H1 (cell line): ENCODE measurements at regions not wholly inside any gene's neighbourhood (a gene's known extent, or its start where the extent isn't known, plus 50 kb on each side); places are given as distances from the start of the nearest gene placed in this dataset.
"Not testable (repeated sequence)": the region's sequence is repeated elsewhere in the genome, so short reads cannot be mapped to it uniquely, and the experiment has no call there.

Experiments used
- CTCF ChIA-PET: fragments of 300-600 bp; sonication (Branson Sonifier 250); formaldehyde crosslinking; loops from one replicate; lab custom pipeline; 2021; ENCODE audit not compliant: partially characterized antibody; lab: Charles Lee
- POLR2A ChIA-PET: fragments of 300-600 bp; sonication (Branson Sonifier 250); formaldehyde crosslinking; loops from one replicate; lab custom pipeline; 2021; ENCODE audit warnings: inconsistent platforms; ENCODE audit not compliant: partially characterized antibody; lab: Charles Lee
- DNase-seq, 2 experiments: peaks; one replicate each; pipeline versions ENCODE4 v3.0.0 to v3.0.0-alpha.2; 2010 to 2022; ENCODE audit warnings: low spot score in 2 of 2, low read depth in 1 of 2, mixed read lengths in 1 of 2
- FAIRE-seq: peaks from 2 replicates; lab custom pipeline; 2011; peaks lifted over from hg19 to GRCh38; lab: Jason Lieb, UNC
- H2AFZ ChIP-seq: 2 replicates; pipeline ENCODE4 v1.8.1; 2012; ENCODE audit warnings: low read length, inconsistent platforms
- H2AK5ac ChIP-seq: 2 replicates; pipeline ENCODE4 v1.6.1; 2013; ENCODE audit warnings: low read depth, low read length
- H2BK120ac ChIP-seq: replicated peaks from 2 replicates; pipeline ENCODE3; 2013; ENCODE audit warnings: low read depth, low read length, inconsistent platforms
- H2BK12ac ChIP-seq: 2 replicates; pipeline ENCODE4 v1.6.1; 2013; ENCODE audit warnings: low read depth, low read length
- H2BK15ac ChIP-seq: 2 replicates; pipeline ENCODE4 v1.6.1; 2013; ENCODE audit warnings: low read length
- H2BK20ac ChIP-seq: 2 replicates; pipeline ENCODE4 v1.6.1; 2013; ENCODE audit warnings: low read length
- H2BK5ac ChIP-seq: 2 replicates; pipeline ENCODE4 v1.6.1; 2013; ENCODE audit warnings: low read depth, low read length
- H3K14ac ChIP-seq: 2 replicates; pipeline ENCODE4 v1.6.1; 2013; ENCODE audit warnings: inconsistent platforms; ENCODE audit not compliant: insufficient read length
- H3K18ac ChIP-seq: 2 replicates; pipeline ENCODE4 v1.6.1; 2013; ENCODE audit warnings: low read length; ENCODE audit errors: extremely low read depth
- H3K23ac ChIP-seq: 2 replicates; pipeline ENCODE4 v1.6.1; 2013; ENCODE audit warnings: inconsistent platforms; ENCODE audit not compliant: insufficient read length
- H3K23me2 ChIP-seq: 2 replicates; pipeline ENCODE4 v1.6.1; 2013; ENCODE audit warnings: low read depth, low read length
- H3K27ac ChIP-seq: 2 replicates; pipeline ENCODE4 v1.6.1; 2011; ENCODE audit warnings: low read depth, low read length, inconsistent platforms
- H3K27me3 ChIP-seq, 4 experiments: replicated peaks in 1 of 4; 1 replicate in 1 of 4; 2 replicates in 3 of 4; pipeline versions ENCODE4 v1.6.1 to v1.8.1; 2011 to 2013; ENCODE audit warnings: low read length in 3 of 4, mild to moderate bottlenecking in 3 of 4, inconsistent platforms in 2 of 4, mixed read lengths in 2 of 4, moderate library complexity in 1 of 4; ENCODE audit not compliant: control insufficient read depth in 3 of 4, insufficient read depth in 3 of 4; ENCODE audit errors: extremely low read depth in 1 of 4
- H3K36me3 ChIP-seq, 4 experiments: 2 replicates each; pipeline versions ENCODE4 v1.6.1 to v1.8.1; 2011 to 2013; ENCODE audit warnings: mild to moderate bottlenecking in 4 of 4, low read length in 3 of 4, moderate library complexity in 2 of 4, control low read depth in 1 of 4, inconsistent platforms in 1 of 4; ENCODE audit not compliant: insufficient read depth in 4 of 4, control insufficient read depth in 2 of 4
- H3K4ac ChIP-seq: replicated peaks from 2 replicates; pipeline ENCODE3; 2013; ENCODE audit warnings: low read length, low read depth, mixed read lengths, inconsistent platforms; ENCODE audit not compliant: insufficient read length
- H3K4me1 ChIP-seq, 4 experiments: replicated peaks in 1 of 4; 1 replicate in 1 of 4; 2 replicates in 3 of 4; pipeline versions ENCODE4 v1.6.1 to v1.8.1; 2011 to 2013; ENCODE audit warnings: low read length in 3 of 4, inconsistent platforms in 2 of 4, mixed read lengths in 1 of 4; ENCODE audit not compliant: insufficient read depth in 4 of 4, control insufficient read depth in 3 of 4
- H3K4me2 ChIP-seq, 2 experiments: 2 replicates each; pipeline versions ENCODE4 v1.6.1 to v1.8.1; 2011 to 2013; ENCODE audit warnings: low read depth in 2 of 2, low read length in 2 of 2, control low read depth in 1 of 2, inconsistent platforms in 1 of 2, mild to moderate bottlenecking in 1 of 2; ENCODE audit not compliant: insufficient read depth in 1 of 2
- H3K4me3 ChIP-seq, 4 experiments: fragments of 200-600, 300-600 bp in 1 of 4; sonication (generic), shearing (Covaris generic), sonication (Bioruptor Twin) in 1 of 4; 2 replicates each; pipeline versions ENCODE4 v1.5.1 to v1.8.1; 2011 to 2016; ENCODE audit warnings: low read length in 4 of 4, low read depth in 3 of 4, control low read depth in 2 of 4, inconsistent platforms in 2 of 4, mild to moderate bottlenecking in 2 of 4, mixed read lengths in 1 of 4, moderate library complexity in 1 of 4; ENCODE audit not compliant: insufficient read depth in 2 of 4; ENCODE audit errors: extremely low read depth in 1 of 4
- H3K56ac ChIP-seq: replicated peaks from 2 replicates; pipeline ENCODE3; 2013; ENCODE audit warnings: low read depth, mild to moderate bottlenecking, mixed read lengths, low read length, inconsistent platforms; ENCODE audit not compliant: insufficient read length
- H3K79me1 ChIP-seq: 2 replicates; pipeline ENCODE4 v1.6.1; 2013; ENCODE audit warnings: low read depth, low read length, control low read depth
- H3K79me2 ChIP-seq, 2 experiments: 2 replicates each; pipeline versions ENCODE4 v1.6.1 to v1.8.1; 2012 to 2013; ENCODE audit warnings: low read length in 2 of 2, mild to moderate bottlenecking in 2 of 2, inconsistent platforms in 1 of 2; ENCODE audit not compliant: insufficient read depth in 2 of 2, control insufficient read depth in 1 of 2
- H3K9ac ChIP-seq, 4 experiments: replicated peaks in 1 of 4; 1 replicate in 1 of 4; 2 replicates in 3 of 4; pipeline versions ENCODE4 v1.6.1 to v1.8.1; 2011 to 2013; ENCODE audit warnings: low read depth in 3 of 4, low read length in 3 of 4, control low read depth in 2 of 4, mild to moderate bottlenecking in 2 of 4, moderate library complexity in 2 of 4, inconsistent platforms in 1 of 4; ENCODE audit errors: extremely low read depth in 1 of 4
- H3K9me3 ChIP-seq, 2 experiments: 2 replicates each; pipeline versions ENCODE4 v1.6.1 to v1.8.1; 2012 to 2013; ENCODE audit warnings: mild to moderate bottlenecking in 2 of 2, moderate library complexity in 2 of 2, control low read depth in 1 of 2, inconsistent platforms in 1 of 2, low read depth in 1 of 2, low read length in 1 of 2, mixed read lengths in 1 of 2; ENCODE audit not compliant: insufficient read depth in 2 of 2
- H4K20me1 ChIP-seq, 2 experiments: replicated peaks in 1 of 2; 2 replicates each; pipeline versions ENCODE3 to v1.8.1; 2011 to 2013; ENCODE audit warnings: inconsistent platforms in 2 of 2, low read length in 2 of 2, mild to moderate bottlenecking in 1 of 2; ENCODE audit not compliant: insufficient read depth in 2 of 2, control insufficient read depth in 1 of 2
- H4K5ac ChIP-seq: 2 replicates; pipeline ENCODE4 v1.6.1; 2013; ENCODE audit warnings: low read length, low read depth, mixed read lengths, inconsistent platforms; ENCODE audit not compliant: insufficient read length
- H4K8ac ChIP-seq: 2 replicates; pipeline ENCODE4 v1.8.0; 2013; ENCODE audit warnings: mild to moderate bottlenecking, moderate library complexity, low read length, inconsistent platforms; ENCODE audit not compliant: insufficient read depth; ENCODE audit errors: extremely low read depth
- H4K91ac ChIP-seq: replicated peaks from 2 replicates; pipeline ENCODE3; 2013; ENCODE audit warnings: low read length, mixed read lengths, inconsistent platforms; ENCODE audit not compliant: insufficient read length
- WGBS, 2 experiments: shearing (Covaris generic) in 1 of 2; methylation state at CpG; one replicate each; pipeline versions ENCODE4 v1.1.6 to v1.1.7; 2013 to 2015; ENCODE audit warnings: low lambda C conversion rate in 2 of 2, mixed read lengths in 2 of 2, inconsistent platforms in 1 of 2, low coverage in 1 of 2, missing lambda C conversion rate in 1 of 2; ENCODE audit not compliant: insufficient replicate concordance in 2 of 2, insufficient coverage in 1 of 2, insufficient read length in 1 of 2; ENCODE audit errors: extremely low coverage in 1 of 2, missing lambda C conversion rate in 1 of 2; 5-methylcytosine and 5-hydroxymethylcytosine counted together

- H3K4ac ChIP-seq, H3K4me3 ChIP-seq, H4K91ac ChIP-seq, H3K79me1 ChIP-seq, H2AFZ ChIP-seq, H4K8ac ChIP-seq, H2BK5ac ChIP-seq, H2BK15ac ChIP-seq, H4K20me1 ChIP-seq, DNase-seq, H3K9ac ChIP-seq, H2AK5ac ChIP-seq, H2BK20ac ChIP-seq, H2BK120ac ChIP-seq, H3K27ac ChIP-seq, H3K4me1 ChIP-seq, H3K14ac ChIP-seq, H3K9me3 ChIP-seq, H3K4me2 ChIP-seq, H3K23ac ChIP-seq, H3K27me3 ChIP-seq, H2BK12ac ChIP-seq, H3K79me2 ChIP-seq, FAIRE-seq, H4K5ac ChIP-seq, H3K56ac ChIP-seq, H3K36me3 ChIP-seq, POLR2A ChIA-PET, H3K18ac ChIP-seq, H3K23me2 ChIP-seq: not testable (repeated sequence)
- WGBS, 2 experiments = 95% methylated on average over 3 of the region's 3 CpGs; no CpG with 5 or more reads in 1 of the 2 experiments
- CTCF ChIA-PET = interaction anchor here (0.8 kb wide), 1 partner anchor 494 kb away, joined by 3 read pairs; no protein-coding TSS in a partner anchor
These were observed 331.2 kb upstream of the RUNX1 start for GRCh38 chr21:35380304-35380703.
